ENCODE measurements at regions not wholly inside any gene's neighbourhood (a gene's known extent, or its start where the extent isn't known, plus 50 kb on each side); places are given as distances from the start of the nearest gene placed in this dataset.
"Not testable (repeated sequence)": the region's sequence is repeated elsewhere in the genome, so short reads cannot be mapped to it uniquely, and the experiment has no call there.

DNA sequence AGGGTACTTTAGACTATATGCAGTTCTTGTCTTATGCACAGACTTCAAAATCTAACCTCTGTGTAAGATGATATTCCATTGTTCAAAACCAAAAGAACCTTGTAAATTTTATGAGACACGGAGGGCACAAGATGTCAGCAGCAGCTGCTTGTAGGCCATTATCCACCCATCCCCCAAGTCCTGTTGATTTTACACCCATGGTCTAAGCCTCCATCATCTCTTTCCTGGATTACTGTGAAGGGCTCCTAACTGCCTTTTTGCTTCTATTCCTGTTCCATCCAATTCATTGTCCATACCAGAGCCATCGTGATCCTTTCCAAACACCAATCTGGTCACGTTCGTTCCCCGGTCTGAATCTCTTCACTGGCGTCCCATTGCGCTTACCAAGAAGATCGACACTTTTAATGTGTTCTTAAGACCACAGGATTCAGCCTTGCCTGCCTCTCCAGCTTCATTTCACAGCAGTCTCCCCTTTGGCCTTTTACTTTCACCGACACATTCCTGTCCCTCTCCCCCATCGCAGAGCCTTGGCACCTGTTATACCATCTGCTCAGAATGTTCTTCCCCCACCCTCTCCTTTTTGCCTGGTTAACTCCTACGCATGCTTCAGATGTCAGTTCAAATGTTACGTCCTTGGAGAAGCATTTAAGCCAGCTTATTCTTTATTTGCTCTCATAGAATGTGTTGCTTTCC lies 107.3 kb upstream of the POU3F1 start:
- FAIRE-seq = no peak
- DNase-seq (ENCODE audit: insufficient read length, low spot score) = no peak
- TF ChIP-seq, protein P1, sequence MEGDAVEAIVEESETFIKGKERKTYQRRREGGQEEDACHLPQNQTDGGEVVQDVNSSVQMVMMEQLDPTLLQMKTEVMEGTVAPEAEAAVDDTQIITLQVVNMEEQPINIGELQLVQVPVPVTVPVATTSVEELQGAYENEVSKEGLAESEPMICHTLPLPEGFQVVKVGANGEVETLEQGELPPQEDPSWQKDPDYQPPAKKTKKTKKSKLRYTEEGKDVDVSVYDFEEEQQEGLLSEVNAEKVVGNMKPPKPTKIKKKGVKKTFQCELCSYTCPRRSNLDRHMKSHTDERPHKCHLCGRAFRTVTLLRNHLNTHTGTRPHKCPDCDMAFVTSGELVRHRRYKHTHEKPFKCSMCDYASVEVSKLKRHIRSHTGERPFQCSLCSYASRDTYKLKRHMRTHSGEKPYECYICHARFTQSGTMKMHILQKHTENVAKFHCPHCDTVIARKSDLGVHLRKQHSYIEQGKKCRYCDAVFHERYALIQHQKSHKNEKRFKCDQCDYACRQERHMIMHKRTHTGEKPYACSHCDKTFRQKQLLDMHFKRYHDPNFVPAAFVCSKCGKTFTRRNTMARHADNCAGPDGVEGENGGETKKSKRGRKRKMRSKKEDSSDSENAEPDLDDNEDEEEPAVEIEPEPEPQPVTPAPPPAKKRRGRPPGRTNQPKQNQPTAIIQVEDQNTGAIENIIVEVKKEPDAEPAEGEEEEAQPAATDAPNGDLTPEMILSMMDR (IDR thresholded peaks at IDR 0.05; ENCODE audit: insufficient read depth, missing control alignments) = no peak

DNA sequence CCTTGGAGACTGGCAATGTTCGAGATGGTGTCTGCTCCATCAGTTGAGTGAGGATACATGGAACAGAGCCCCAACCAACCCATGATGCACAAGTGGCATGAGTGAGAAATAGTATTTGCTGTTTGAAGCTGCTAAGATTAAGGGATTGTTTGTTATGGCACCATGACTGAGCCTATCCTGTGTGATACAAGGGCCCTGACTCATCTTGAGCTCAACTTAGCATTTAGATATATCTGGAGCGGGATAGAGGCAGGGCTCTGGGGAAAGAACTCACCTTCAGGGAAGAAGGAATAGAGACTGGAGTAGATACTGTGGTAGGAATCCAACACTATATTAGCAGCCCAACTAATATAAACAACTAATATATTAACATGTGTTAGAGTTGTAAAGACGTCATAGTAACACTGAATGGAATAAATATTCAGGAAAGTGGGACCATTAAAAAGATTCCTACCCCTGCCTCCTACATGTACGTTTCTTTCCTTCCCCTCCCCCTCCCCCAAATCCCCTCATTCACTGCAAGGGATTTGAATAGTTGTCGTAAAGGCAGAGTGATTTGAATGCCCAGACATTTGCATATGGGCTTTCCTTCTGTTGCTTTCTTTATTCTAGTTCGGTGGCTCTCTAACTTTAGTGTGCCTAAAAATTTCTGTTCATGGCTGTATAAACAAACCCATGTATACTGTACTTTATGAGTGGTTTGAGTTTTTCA lies 106.6 kb upstream of the POU3F1 start:
- TF ChIP-seq, protein P1 (IDR thresholded peaks at IDR 0.05; ENCODE audit: insufficient read depth, missing control alignments) = no peak
- FAIRE-seq (no peak), DNase-seq (ENCODE audit: insufficient read length, low spot score) (no peak)

DNA sequence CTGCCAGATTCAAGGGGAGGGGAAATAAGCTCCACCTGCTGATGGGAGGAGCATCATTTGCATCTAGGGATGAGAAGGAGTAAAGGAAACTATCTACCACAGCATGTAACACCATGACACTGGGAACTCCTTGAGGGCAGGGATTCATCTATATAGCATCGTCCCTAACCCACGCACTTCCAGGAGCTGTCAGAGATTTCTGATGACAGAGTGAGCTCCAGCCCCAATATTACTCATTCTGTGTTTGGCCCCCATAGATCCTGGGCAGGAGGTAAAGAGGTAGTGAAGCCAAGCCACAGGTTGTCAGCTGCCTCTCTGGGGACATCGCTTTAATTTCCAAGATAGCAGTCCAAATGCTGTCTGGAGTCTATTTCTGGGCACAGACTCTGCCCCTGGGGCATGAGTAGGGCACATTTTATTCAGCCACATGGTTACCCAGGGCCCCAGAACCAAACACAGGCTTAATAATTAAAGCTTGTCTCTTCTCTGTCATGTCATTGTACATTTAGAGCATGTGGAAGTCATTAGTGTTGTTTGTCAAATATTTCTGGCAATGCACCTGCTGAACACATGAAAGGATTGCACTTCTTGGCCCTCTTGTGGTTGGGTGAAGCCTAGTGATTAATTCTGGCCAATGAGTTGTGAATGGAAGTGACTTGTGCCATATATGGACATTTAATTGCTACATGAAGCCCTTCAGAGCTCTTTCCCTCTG lies 105.9 kb upstream of the POU3F1 start:
- no peak for FAIRE-seq
- DNase-seq (ENCODE audit: insufficient read length, low spot score) = no peak

DNA sequence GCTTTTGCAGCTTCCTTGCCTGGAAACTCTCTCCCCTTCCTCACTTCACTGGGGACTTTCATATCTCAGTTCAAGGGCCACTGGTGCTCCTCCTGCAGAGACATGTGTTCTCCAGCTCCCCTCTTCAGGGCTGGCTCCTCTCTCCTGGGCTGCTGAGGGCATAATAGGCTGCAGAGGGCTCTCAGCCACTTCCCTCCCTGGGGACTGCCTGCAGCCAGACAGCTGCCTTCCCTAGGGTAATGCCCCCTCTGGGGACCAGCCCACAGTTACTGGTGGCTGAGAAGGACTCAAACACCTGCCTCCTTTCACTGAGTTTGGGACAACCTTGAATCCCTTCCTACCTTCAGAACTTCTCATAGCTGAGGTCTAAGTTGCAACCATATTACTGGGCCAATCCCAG lies 104.8 kb upstream of the POU3F1 start:
- FAIRE-seq (no peak), DNase-seq (ENCODE audit: insufficient read length, low spot score) (no peak)
- TF ChIP-seq, protein P1 (IDR thresholded peaks at IDR 0.05; ENCODE audit: insufficient read depth, missing control alignments) = no peak

More for the DNA sequence above, 105.9 kb upstream of the POU3F1 start:
- TF ChIP-seq, protein P1 (IDR thresholded peaks at IDR 0.05; ENCODE audit: insufficient read depth, missing control alignments) = no peak

DNA sequence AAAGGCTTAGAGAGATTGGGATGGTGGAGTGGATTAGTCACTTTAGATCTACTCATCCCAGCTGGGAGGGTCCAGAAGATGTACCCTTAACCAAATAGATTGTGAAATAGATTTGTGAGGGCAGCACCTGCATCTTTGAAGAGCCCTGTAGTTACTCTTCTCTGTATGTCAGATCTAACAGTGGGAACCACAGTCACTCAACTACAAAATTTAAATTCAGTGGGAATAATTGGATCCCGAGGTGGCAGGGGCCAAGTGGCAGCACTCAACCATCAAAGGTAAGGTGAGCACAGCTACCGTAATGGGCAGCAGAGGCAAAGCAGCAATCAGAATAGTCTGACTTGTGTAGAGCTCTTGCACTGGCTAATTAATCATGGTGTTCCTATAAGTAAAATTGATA lies 99.5 kb upstream of the POU3F1 start:
- FAIRE-seq; DNase-seq (ENCODE audit: insufficient read length, low spot score): not testable (repeated sequence)

DNA sequence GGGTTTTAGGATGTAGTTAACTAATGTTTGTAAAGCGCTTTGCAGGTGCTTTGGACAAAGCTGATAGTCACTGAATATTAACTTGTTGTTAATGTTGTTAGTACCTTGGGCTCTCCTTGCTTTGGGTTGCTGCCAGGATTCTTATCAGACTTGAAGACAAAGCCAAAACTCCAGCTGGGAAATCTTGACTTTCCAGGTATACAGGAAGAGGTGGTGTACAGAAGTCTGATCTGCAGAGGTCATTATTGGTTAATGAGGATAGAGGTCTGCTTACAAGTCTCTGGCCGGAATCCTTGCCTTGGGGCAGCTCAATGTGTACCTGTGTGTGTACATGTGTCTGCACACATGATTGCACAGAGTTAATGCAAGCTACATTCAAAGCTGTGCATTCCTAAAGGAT lies 96.0 kb upstream of the POU3F1 start:
- no peak for DNase-seq (ENCODE audit: insufficient read length, low spot score)
- FAIRE-seq = no peak
- TF ChIP-seq, protein P1 (IDR thresholded peaks at IDR 0.05; ENCODE audit: insufficient read depth, missing control alignments) = no peak

DNA sequence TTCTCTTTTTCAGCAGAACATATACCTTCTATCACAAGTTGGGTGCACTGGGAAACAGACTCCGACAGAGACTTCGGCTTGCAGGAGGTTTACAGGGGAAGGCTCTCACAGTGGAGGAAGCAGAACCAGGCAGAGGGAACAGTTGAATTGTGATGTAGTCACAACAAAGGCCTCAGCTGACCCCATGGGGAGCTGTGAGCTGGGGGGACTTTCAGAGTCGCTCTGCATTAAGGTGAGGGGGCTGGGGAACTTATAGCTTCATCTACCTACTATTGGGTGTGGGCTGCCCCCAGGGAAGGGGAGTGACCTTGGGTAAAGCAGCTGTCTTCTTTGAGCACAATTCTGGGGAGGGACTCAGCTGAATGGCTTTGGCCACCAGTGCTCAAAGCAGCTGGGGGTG lies 94.9 kb upstream of the POU3F1 start:
- TF ChIP-seq, protein P1 (IDR thresholded peaks at IDR 0.05; ENCODE audit: insufficient read depth, missing control alignments) = no peak
- no peak for DNase-seq (ENCODE audit: insufficient read length, low spot score)
- no peak for FAIRE-seq

Data from D721Med (cell line).